ENCODE measurements at regions not wholly inside any gene's neighbourhood (a gene's known extent, or its start where the extent isn't known, plus 50 kb on each side); places are given as distances from the start of the nearest gene placed in this dataset.

DNA sequence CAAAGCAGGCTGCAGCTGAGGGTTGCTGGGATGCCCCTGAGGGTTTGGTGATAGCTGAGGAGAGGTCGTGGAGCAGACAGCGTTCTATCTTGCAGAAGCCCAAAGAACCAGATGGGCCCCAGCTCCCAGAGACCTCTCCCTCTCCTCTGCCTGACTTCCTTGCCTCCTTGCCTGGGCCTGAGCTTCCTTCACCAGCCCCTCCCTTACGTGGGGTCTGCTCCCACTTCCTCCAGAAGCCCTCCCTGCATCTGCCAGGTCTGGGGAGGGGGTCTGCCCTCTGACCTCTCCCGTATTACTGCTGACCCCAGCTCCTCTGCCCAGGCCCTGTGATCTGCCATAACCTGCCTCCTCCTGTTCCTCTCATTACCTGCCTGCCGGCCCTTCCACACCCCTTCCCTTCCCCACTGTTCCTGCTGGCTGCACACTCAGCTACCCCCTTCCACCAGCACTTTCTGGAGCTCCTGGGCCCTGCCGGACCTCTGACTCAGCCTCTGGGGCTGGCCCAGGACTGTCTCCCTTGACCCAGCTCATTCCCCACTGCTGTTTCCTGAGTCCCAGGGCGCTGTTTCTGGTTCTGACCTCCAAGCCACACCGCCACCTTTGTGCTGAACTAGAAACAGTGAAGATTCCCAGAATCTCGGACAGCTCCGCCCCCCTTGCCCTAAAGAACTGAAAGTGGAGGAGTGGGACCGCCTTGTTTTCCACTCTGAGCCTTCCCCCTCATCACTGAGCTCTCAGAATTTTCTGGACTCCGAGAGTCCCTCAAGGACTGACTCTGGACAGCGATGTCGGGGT is 237.7 kb upstream of the C1orf174 start:
- no peak for DNase-seq (ENCODE audit: low read depth)

GRCh38 chr1:4139646-4140045 is 239.6 kb upstream of the C1orf174 start:
- no peak for DNase-seq (ENCODE audit: low read depth)

DNA sequence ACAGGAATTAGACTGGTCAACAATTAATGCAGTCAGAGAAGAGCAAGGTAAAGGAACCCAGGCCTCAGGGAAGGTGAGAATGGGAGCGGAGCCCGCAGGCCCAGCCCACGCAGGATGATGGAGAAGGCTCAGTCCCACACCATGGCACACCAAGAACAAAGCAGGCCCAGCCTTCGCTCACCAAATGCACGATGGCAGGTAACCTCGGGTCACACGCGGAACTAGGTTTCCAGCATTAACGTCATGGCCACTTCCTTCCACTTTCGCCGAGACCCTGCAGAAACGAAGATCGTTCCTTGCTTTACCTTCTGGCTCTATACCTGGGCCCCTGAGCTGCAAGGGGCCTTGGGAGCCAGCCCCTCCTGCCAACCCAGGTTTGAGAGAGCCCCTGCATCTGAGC is 240.2 kb upstream of the C1orf174 start:
- no peak for DNase-seq (ENCODE audit: low read depth)

DNA sequence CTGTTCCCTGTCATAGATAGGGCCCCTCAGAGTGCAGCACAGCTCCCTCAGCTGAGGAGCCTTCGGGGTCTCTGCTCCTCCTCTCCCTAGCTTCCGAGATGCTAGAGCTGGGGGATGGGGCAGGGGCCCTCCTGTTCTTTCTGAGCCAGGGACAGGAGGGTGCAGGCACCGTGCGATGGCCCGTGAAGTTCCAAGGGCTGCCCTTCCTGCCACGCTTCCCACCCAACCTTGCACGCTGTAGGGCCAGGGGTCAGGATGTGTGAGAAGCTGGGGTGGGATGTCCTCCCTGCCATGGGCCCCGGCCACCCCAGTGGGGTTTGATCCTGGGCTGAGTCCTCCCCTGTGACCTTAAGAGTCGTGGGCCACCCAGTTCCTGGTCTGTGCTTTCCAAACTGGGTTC is 240.7 kb upstream of the C1orf174 start:
- no peak for DNase-seq (ENCODE audit: low read depth)

GRCh38 chr1:4144349-4144971 is 244.4 kb upstream of the C1orf174 start:
- DNase-seq (ENCODE audit: low read depth): no peak

GRCh38 chr1:4146101-4146500 is 246.0 kb upstream of the C1orf174 start:
- DNase-seq (ENCODE audit: low read depth): no peak

GRCh38 chr1:4146614-4147013 is 246.5 kb upstream of the C1orf174 start:
- DNase-seq (ENCODE audit: low read depth): no peak

- no peak for DNase-seq (ENCODE audit: low read depth)
These were observed 247.4 kb upstream of the C1orf174 start for GRCh38 chr1:4147509-4147908.

- no peak for DNase-seq (ENCODE audit: low read depth)
These were observed 249.2 kb upstream of the C1orf174 start for GRCh38 chr1:4149281-4149680.

GRCh38 chr1:4149831-4150230 is 249.8 kb upstream of the C1orf174 start:
- DNase-seq (ENCODE audit: low read depth): no peak

DNA sequence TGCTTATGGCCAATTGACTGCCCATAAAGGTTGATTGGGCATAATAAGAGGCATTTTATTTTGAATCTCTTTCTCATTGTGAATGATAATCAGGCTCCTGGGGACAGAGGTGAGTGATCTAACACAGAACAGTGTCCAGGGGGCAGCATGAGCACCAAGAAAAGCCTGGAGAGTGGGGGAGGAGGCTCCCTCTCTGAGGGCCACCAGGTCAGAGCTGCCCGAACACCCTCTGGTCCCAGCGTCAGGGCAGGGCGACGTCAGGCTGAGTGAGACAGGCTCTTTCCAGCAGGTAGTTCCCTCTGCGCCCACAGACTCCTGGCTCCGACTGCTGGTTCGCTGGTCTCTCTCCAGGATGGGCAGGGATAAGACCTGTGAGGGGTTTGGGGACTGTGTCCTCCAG is 250.2 kb upstream of the C1orf174 start:
- DNase-seq (ENCODE audit: low read depth): no peak

GRCh38 chr1:4152266-4152665 is 252.2 kb upstream of the C1orf174 start:
- DNase-seq (ENCODE audit: low read depth): no peak

DNA sequence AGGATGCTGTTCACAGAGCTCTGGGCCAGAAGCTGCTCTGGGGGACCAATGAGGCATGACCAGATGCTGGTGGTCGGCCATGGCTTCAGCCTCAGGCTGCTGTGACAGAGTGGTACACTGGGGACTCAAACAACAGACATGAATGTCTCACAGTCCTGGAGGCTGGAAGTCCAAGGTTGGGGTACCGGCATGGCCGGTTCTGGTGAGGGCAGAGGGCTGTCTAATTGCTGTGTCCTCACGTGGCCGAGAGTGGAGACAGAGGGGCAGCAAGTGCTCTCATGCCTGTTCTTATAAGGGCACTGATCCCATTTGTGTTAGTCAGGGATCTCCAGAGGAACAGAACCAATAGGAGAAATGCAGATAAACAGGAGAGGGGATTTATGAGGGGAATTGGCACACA is 253.5 kb upstream of the C1orf174 start:
- no peak for DNase-seq (ENCODE audit: low read depth)

- no peak for DNase-seq (ENCODE audit: low read depth)
These were observed 256.3 kb upstream of the C1orf174 start for GRCh38 chr1:4156241-4156973.

- DNase-seq (ENCODE audit: low read depth): no peak
These were observed 260.1 kb upstream of the C1orf174 start for GRCh38 chr1:4160181-4160580.

- DNase-seq (ENCODE audit: low read depth): no peak
These were observed 261.4 kb upstream of the C1orf174 start for GRCh38 chr1:4161366-4162006.

DNA sequence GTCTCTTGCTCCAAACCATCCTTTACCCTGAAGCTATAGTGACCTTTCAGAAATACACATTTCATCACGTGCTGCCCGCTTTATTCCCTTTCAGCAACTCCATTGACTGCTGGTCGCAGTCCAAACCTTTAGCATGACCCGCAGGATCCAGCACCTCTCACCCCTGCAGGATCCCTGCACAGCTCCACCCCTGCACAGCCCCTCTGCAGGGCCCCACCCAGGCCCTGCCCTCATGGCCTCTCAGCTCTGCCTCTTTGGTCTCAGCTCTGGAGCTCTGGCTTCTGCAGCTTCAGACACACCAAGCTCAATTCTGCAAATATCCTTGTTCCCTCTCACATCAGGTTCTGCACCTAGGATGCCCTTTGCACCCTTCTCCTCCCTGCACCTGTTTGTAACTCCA is 264.9 kb upstream of the C1orf174 start:
- no peak for DNase-seq (ENCODE audit: low read depth)

DNA sequence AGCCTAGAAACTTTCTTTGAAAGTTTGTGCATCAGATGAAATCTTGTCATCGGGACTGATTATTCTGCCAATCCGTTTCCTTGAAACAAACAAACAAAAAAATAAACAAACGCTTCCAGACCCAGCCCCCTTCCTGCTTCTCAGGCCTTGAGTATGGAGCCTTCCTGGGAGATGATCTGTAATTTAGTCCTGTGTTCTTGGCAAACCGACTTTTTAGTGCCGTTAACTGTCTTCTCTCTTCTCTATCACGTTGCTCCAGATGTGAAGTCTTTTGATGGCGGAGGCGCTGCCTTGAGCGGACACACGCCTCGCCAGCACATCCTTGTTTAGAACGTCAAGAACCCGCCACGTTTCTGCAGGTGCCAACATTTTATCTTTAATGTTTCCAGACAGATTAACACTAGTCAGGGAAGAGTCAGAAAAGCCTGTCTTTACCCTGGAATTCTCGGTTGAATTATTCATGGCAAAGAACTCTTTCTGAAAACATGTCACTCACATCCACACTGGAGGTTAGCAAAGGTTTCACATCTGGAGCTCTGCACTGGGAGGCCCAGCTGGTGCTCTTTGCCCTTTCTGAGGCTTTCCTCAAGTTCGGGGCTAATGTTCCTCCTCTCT is 265.7 kb upstream of the C1orf174 start:
- DNase-seq (ENCODE audit: low read depth): no peak

DNA sequence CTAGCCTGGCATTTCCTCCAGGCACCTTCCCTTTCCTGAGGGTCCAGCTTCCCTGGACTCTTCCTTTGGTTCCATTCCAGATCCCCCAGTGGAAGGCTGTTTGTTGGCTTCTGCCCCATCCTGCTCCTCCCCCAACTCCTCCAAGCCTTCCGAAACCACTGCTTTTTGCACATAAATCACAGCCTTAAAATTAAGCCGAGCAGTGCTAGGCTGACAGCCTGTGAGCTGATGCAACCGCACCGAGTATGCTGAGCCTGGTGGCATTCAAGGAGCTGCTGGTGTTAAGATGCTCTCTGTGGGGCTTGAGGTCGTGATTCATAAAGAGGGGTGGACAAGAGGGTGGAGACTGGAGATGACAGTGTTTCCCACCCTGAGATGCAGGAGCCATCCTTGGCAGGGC is 266.6 kb upstream of the C1orf174 start:
- no peak for DNase-seq (ENCODE audit: low read depth)

- DNase-seq (ENCODE audit: low read depth): no peak
These were observed 269.9 kb upstream of the C1orf174 start for GRCh38 chr1:4169991-4170390.

- DNase-seq (ENCODE audit: low read depth): no peak
These were observed 270.7 kb upstream of the C1orf174 start for GRCh38 chr1:4170548-4171340.

Data from HT1080 (cell line).